ENCODE measurements at regions not wholly inside any gene's neighbourhood (a gene's known extent, or its start where the extent isn't known, plus 50 kb on each side); places are given as distances from the start of the nearest gene placed in this dataset.

- DNase-seq: no peak
Measured at GRCh38 chr1:195495720-195496635, 1112.3 kb downstream of the KCNT2 start.

- DNase-seq: no peak
Measured at GRCh38 chr1:195482137-195482536, 1126.1 kb downstream of the KCNT2 start.

- no peak for DNase-seq
Measured at GRCh38 chr1:195481293-195481692, 1126.9 kb downstream of the KCNT2 start.

GRCh38 chr1:195475568-195475967 lies 1132.7 kb downstream of the KCNT2 start:
- DNase-seq: no peak

- no peak for DNase-seq
Measured at GRCh38 chr1:195472291-195472690, 1135.9 kb downstream of the KCNT2 start.

- DNase-seq: no peak
Measured at GRCh38 chr1:195466639-195467038, 1141.6 kb downstream of the KCNT2 start.

GRCh38 chr1:195462646-195463045 lies 1145.6 kb downstream of the KCNT2 start:
- DNase-seq: no peak

GRCh38 chr1:195462152-195462551 lies 1146.1 kb downstream of the KCNT2 start:
- no peak for DNase-seq

GRCh38 chr1:195458365-195458764 lies 1149.9 kb downstream of the KCNT2 start:
- DNase-seq: no peak

GRCh38 chr1:195450794-195451193 lies 1157.4 kb downstream of the KCNT2 start:
- DNase-seq: no peak

GRCh38 chr1:195439661-195440060 lies 1168.6 kb downstream of the KCNT2 start:
- DNase-seq: no peak

- DNase-seq: no peak
Measured at GRCh38 chr1:195434566-195435203, 1173.6 kb downstream of the KCNT2 start.

GRCh38 chr1:195430826-195431225 lies 1177.4 kb downstream of the KCNT2 start:
- DNase-seq: no peak

- DNase-seq: no peak
Measured at GRCh38 chr1:195428927-195429326, 1179.3 kb downstream of the KCNT2 start.

GRCh38 chr1:195415584-195415983 lies 1192.7 kb downstream of the KCNT2 start:
- DNase-seq: no peak

GRCh38 chr1:195394567-195394966 lies 1213.7 kb downstream of the KCNT2 start:
- DNase-seq: no peak

- DNase-seq: no peak
Measured at GRCh38 chr1:195376190-195376589, 1232.0 kb downstream of the KCNT2 start.

- DNase-seq: no peak
Measured at GRCh38 chr1:195373856-195374255, 1234.4 kb downstream of the KCNT2 start.

- DNase-seq: no peak
Measured at GRCh38 chr1:195345149-195345548, 1263.1 kb downstream of the KCNT2 start.

- DNase-seq: no peak
Measured at GRCh38 chr1:195337646-195338045, 1270.6 kb downstream of the KCNT2 start.

- no peak for DNase-seq
Measured at GRCh38 chr1:195336812-195337211, 1271.4 kb downstream of the KCNT2 start.

GRCh38 chr1:195335541-195335940 lies 1272.7 kb downstream of the KCNT2 start:
- no peak for DNase-seq

- no peak for DNase-seq
Measured at GRCh38 chr1:195332102-195332501, 1276.1 kb downstream of the KCNT2 start.

GRCh38 chr1:195328681-195329080 lies 1279.6 kb downstream of the KCNT2 start:
- no peak for DNase-seq

Data from CD4-positive, alpha-beta T cell treated with Interleukin-21 for 1 hour (primary cell).